Keratinocyte (primary cell): ENCODE measurements at regions not wholly inside any gene's neighbourhood (a gene's known extent, or its start where the extent isn't known, plus 50 kb on each side); places are given as distances from the start of the nearest gene placed in this dataset.

Experiments
- CTCF ChIP-seq, 3 experiments: IDR thresholded peaks in 1 of 3; conservative IDR thresholded peaks in 1 of 3; optimal IDR thresholded peaks in 1 of 3; 2 replicates in 2 of 3; 3 replicates in 1 of 3; pipeline versions ENCODE3 to v1.5.1; 2011; ENCODE audit warnings: low read length in 3 of 3, mild to moderate bottlenecking in 3 of 3, moderate library complexity in 2 of 3, control low read depth in 1 of 3, inconsistent platforms in 1 of 3; ENCODE audit not compliant: insufficient read depth in 2 of 3; ENCODE audit errors: extremely low read depth in 1 of 3
- EZH2 ChIP-seq: IDR thresholded peaks from one replicate; pipeline ENCODE4 v1.6.1; 2012; ENCODE audit warnings: inconsistent platforms, mild to moderate bottlenecking, low read length, moderate library complexity

GRCh38 chr7:148472406-148472805 is 118.2 kb upstream of the C7orf33 start:
- no peak for TF ChIP-seq EZH2
- no peak for TF ChIP-seq CTCF (optimal IDR thresholded peaks at IDR 0.05 in 1 of 3, IDR thresholded peaks at IDR 0.05 in 1 of 3, conservative IDR thresholded peaks at IDR 0.05 in 1 of 3; ENCODE audit: extremely low read depth in 1 of 3, insufficient read depth in 2 of 3, low read length in 3 of 3)
